Fibroblast of lung (primary cell): ENCODE measurements at regions not wholly inside any gene's neighbourhood (a gene's known extent, or its start where the extent isn't known, plus 50 kb on each side); places are given as distances from the start of the nearest gene placed in this dataset.

Source experiments
- EZH2 ChIP-seq: IDR thresholded peaks from 2 replicates; pipeline ENCODE4 v1.5.1; 2012; ENCODE audit warnings: low read length, control low read depth, mild to moderate bottlenecking; ENCODE audit errors: missing control alignments
- TF ChIP-seq, protein P1 (sequence below), 2 donors: IDR thresholded peaks in 1 of 2; conservative IDR thresholded peaks in 1 of 2; 1 replicate in 1 of 2; 2 replicates in 1 of 2; pipeline ENCODE4 v1.5.1; 2011 to 2012; ENCODE audit warnings: low read length in 2 of 2, control low read depth in 1 of 2, inconsistent platforms in 1 of 2, low read depth in 1 of 2, mild to moderate bottlenecking in 1 of 2

DNA sequence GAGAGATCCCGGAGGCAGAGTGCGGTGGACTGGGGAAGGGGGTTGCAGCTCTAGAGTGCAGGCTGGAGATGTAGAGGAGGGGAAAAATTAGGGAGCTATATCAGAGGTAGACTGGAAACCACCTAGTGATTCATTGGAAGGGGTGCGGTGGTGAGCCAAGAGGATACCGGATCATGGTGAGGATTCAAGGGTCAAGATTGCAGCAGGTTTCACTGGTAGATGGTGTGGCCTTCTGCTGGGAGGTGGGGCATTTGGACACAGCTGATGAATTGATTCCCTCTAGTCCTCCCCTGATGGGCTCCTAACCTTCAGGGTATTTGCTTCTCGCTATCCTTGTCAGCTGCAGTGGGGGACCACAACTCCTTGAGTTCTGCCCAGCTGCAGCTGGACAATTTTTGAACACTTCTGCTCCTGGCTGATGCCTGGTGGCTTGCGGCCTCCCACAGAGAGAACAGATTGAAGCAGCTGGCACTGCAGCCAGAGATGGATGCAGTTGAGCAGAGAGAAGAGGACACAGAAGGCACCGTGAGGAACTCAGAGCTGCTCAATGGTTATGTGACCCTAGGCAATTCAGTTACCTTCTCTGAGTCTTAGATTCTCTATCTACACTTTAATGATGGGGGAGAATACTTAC lies 134.4 kb upstream of the ABCA1 start:
- TF ChIP-seq, protein P1, sequence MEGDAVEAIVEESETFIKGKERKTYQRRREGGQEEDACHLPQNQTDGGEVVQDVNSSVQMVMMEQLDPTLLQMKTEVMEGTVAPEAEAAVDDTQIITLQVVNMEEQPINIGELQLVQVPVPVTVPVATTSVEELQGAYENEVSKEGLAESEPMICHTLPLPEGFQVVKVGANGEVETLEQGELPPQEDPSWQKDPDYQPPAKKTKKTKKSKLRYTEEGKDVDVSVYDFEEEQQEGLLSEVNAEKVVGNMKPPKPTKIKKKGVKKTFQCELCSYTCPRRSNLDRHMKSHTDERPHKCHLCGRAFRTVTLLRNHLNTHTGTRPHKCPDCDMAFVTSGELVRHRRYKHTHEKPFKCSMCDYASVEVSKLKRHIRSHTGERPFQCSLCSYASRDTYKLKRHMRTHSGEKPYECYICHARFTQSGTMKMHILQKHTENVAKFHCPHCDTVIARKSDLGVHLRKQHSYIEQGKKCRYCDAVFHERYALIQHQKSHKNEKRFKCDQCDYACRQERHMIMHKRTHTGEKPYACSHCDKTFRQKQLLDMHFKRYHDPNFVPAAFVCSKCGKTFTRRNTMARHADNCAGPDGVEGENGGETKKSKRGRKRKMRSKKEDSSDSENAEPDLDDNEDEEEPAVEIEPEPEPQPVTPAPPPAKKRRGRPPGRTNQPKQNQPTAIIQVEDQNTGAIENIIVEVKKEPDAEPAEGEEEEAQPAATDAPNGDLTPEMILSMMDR (conservative IDR thresholded peaks at IDR 0.05 in 1 of 2, IDR thresholded peaks at IDR 0.05 in 1 of 2; ENCODE audit: low read depth in 1 of 2, low read length in 2 of 2), result no peak
- no peak for TF ChIP-seq EZH2
